GM19238 (cell line): ENCODE measurements at regions not wholly inside any gene's neighbourhood (a gene's known extent, or its start where the extent isn't known, plus 50 kb on each side); places are given as distances from the start of the nearest gene placed in this dataset.

Experiments
- DNase-seq: peaks from one replicate; pipeline ENCODE4 v3.0.0; 2011; ENCODE audit warnings: low spot score; ENCODE audit not compliant: insufficient read length

DNA sequence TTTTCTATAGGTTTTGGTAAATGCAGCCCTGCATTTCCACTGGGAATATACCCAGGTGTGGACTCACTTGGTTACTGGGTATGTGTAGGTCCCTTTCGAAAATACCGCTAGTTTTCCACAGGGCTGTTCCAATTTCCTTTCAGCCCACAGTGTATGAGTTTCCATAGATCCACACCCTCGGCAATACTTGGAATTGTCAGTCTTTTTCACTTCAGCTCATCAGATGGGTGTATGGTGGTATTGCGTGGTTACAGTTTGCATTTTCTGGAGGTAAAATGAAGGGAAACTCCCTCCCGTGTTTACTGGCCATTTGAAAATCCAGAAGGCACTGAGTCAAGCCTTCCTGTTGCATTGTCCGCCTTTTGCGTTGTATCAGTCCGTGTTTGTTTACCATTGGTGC is 453.6 kb downstream of the CDH26 start:
- no peak for DNase-seq

DNA sequence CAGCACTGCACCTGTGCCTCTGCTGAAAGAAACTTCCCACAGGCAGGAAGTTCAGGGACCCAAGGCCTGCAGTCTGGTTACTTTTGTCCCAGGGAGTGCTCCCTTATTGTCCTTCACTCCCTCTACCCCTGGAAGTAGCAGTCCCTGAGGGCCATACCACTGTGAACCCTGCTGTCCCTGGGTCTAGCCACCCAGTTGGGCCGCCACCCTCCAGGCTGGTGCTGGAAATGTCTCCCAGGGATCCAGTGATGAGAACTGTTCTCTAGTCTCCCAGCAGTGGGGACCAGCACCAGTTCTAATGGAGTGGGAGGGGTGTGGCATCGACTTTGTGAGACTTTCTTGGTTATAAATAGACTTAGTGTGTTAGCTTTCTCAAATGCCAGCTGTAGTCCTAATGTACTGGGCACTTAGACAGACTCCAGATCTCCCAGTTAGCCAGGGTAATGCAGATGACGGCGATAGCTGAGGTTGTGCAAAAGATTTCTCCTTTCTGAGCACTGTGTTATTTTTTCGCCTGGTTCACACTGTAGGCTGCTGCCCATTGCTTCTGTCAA is 462.5 kb downstream of the CDH26 start:
- DNase-seq, result no peak

- no peak for DNase-seq
Observed at GRCh38 chr20:60422848-60423247, 464.6 kb downstream of the CDH26 start.

- DNase-seq, result no peak
Observed at GRCh38 chr20:60424267-60424902, 466.2 kb downstream of the CDH26 start.

- DNase-seq, result no peak
Observed at GRCh38 chr20:60427516-60427915, 469.3 kb downstream of the CDH26 start.

- DNase-seq, result no peak
Observed at GRCh38 chr20:60428651-60429050, 470.4 kb downstream of the CDH26 start.

GRCh38 chr20:60430516-60431001 is 472.3 kb downstream of the CDH26 start:
- no peak for DNase-seq

- no peak for DNase-seq
Observed at GRCh38 chr20:60431349-60431748, 473.1 kb downstream of the CDH26 start.

GRCh38 chr20:60437418-60437817 is 479.2 kb downstream of the CDH26 start:
- no peak for DNase-seq

- DNase-seq, result no peak
Observed at GRCh38 chr20:60446267-60447111, 488.3 kb downstream of the CDH26 start.

GRCh38 chr20:60447703-60448102 is 489.5 kb downstream of the CDH26 start:
- DNase-seq, result no peak

DNA sequence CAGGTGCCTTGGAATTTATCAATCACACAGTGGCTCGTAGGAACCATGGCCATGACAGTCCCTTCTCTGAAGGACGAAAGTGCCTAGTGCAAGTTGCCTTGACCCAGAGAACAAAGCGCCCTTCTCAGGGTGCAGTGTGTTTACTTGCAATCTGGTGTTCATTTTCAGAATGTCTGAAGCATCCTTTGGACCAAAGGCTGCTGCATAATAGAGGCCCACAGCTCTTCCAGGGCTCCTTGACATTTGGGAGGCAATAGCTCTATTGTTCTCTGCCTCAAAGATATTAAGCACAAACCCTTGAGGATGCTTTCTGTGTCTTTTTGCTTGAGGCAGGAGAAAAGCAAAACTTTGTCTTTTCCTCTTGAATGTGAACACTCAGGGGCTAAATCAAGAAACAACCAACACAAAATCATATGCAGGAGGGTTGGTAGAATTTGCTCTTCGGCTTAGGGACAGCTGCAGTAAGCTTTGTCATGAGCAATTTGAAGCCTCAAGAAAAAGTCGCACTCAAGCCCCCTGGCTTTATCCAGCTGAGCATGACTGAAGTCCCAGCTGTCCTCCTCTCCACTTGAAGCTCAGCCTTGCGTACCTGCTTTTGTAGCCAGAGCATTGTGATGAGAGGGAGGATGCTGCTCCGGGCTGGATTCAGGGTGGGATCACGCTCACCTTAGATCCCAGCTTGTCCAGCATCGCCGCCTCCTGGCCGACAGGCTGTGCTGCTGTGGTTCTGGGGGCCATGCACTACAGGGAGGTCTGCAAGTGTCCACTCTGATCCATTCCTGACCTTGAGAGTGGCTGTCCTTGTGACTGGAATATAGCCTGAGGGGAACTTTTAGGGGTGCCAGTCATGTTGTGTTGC is 495.4 kb downstream of the CDH26 start:
- DNase-seq, result no peak

GRCh38 chr20:60454491-60454890 is 496.3 kb downstream of the CDH26 start:
- DNase-seq, result no peak

DNA sequence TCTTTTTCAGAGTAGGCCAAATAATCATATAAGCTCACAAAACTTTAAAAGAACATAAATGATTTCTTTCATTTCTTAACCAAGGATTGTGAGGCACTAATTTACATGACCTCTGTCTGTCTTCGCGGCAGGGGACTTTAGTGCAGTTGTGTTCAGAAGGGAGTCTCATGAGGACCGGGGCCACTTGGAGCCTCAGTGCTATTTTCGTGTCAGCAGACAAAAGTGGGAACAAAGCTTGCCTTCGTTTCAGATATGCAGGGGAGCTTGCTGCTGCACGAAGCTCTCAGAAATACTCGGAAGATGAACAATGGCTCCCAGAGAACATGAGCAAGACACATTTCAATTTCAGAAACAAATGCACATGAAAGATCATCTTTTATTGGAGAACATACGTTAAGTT is 497.0 kb downstream of the CDH26 start:
- DNase-seq, result no peak

- DNase-seq, result no peak
Observed at GRCh38 chr20:60459212-60459611, 501.0 kb downstream of the CDH26 start.

- no peak for DNase-seq
Observed at GRCh38 chr20:60461993-60462392, 503.8 kb downstream of the CDH26 start.

GRCh38 chr20:60463798-60464197 is 505.6 kb downstream of the CDH26 start:
- DNase-seq, result no peak

DNA sequence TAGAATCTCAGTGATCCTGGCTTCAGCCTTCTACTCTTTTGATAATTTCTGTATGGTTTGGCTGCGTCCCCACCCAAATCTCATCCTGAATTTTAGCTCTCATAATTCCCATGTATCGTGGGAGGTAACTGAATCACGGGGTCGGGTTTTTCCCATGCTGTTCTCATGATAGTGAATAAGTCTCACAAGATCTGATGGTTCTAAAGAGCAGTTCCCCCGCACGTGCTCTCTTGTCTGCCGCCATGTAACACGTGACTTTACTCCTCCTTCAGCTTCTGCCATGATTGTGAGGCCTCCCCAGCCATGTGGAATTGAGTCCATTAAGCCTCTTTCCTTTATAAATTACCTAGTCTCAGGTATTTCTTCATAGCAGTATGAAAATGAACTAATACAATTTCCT is 507.2 kb downstream of the CDH26 start:
- DNase-seq, result no peak

GRCh38 chr20:60465993-60466686 is 507.9 kb downstream of the CDH26 start:
- DNase-seq, result no peak

GRCh38 chr20:60466687-60467022 is 508.4 kb downstream of the CDH26 start:
- DNase-seq, result no peak

GRCh38 chr20:60467078-60467477 is 508.9 kb downstream of the CDH26 start:
- no peak for DNase-seq
